HG03457 (cell line): ENCODE measurements at regions not wholly inside any gene's neighbourhood (a gene's known extent, or its start where the extent isn't known, plus 50 kb on each side); places are given as distances from the start of the nearest gene placed in this dataset.
"Not testable (repeated sequence)": the region's sequence is repeated elsewhere in the genome, so short reads cannot be mapped to it uniquely, and the experiment has no call there.

ENCODE experiments used
- ATAC-seq: cut with Tn5 transposase; IDR thresholded peaks from one replicate; pipeline ENCODE4 v1.9.1; 2021; ENCODE audit warnings: moderate number of reproducible peaks; ENCODE audit not compliant: unreplicated experiment

DNA sequence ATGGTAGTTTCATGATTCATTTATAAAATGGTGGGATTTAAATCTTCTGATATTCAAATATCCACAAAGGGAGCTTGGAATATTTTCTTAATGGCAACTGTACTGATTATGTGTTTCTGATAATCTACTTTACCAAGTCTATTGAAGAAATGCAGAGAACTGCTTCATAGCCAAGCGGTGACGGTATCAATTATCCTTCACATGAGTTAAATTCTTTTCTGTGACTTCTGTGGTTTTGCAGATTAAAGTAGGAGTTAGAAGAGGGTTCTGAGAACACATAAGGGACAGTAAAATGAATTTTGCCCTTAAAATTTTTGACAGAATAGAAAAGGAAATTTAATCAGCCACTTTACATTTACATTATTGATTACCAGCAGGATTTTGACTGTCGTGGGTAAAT is 563.2 kb downstream of the GBE1 start:
- no peak for ATAC-seq

GRCh38 chr3:81197386-81197785 is 564.1 kb downstream of the GBE1 start:
- no peak for ATAC-seq

GRCh38 chr3:81195478-81195877 is 566.0 kb downstream of the GBE1 start:
- no peak for ATAC-seq

DNA sequence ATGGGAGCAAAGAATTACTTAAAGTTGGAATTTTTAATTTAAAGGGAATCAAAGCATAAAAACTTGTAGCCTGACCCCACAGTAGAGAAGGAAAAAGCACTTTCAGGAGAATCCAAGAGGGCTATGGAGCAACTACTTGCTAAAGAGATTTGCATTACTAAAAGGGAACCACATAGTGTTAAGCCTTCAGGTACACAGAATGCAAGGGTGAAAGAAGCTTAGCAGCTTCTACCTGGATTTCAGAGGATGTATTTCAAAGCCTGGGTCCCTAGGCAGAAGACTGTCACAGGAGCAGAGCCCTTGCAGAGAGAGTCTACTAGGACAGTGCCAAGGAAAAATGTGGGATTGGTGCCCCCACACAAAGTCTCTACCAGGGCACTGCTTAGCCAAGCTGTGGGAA is 575.0 kb downstream of the GBE1 start:
- ATAC-seq: no peak

DNA sequence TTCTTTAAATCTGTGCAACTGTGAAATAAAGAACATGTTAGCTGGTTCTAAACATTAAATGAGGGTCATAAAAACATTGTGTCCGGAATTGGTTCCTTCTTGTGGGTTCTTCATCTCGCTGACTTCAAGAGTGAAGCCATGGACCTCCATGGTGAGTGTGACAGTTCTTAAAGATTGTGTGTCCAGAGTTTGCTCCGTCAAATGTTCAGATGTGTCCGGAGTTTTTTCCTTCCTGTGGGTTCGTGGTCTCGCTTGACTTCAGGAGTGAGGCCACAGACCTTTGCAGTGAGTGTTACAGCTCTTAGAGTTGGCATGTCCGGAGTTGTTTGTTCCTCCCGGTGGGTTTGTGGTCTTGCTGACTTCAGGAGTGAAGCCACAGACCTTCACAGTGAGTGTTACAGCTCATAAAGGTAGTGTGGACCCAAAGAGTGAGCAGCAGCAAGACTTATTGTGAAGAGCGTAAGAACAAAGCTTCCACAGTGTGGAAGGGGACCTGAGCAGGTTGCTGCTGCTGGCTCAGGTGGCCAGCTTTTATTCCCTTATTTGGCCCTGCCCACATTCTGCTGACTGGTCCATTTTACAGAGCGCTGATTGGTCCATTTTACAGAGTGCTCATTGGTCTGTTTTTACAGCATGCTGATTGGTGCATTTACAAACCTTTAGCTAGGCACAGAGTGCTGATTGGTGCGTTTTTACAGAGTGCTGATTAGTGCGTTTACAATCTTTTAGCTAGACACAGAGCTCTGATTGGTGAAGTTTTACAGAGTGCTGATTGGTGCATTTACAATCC is 579.2 kb downstream of the GBE1 start:
- ATAC-seq: not testable (repeated sequence)

DNA sequence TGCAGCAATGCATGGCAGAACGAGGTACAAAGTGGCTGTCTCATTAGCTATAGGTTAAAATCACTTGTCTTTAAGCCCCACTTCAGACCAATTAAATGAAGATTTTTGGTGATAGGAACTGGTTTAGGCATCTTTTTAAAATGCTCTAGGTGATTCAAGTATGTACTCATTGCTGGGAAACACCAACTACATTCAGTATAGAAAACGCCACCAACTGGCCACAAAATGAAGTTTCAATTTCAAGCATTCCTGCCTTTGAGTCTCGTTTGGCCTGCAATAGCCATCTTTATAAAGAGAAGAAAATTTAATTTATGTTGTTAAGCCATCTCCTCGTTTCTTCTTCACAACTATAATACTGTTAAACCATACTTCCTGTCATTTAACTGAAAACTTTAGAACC is 587.9 kb downstream of the GBE1 start:
- no peak for ATAC-seq

GRCh38 chr3:81170298-81170697 is 591.1 kb downstream of the GBE1 start:
- ATAC-seq: no peak

DNA sequence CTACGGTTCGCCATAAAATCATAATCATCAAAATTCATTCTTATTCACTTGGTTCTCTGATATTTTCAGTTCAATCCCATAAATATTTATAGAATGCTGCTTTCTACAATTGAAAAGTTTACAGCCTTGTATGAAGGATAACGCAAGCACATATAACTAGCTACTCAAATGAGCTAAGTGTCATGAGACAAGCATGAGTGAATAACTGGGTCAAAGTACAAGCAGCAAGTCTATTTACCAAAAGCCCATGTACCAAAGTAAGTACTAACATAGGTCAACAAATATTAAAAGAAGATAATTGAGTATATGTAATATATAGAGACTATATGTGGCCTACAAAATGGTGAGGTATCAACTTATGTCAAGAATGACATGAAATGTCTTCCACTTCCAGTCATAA is 596.6 kb downstream of the GBE1 start:
- ATAC-seq: no peak

DNA sequence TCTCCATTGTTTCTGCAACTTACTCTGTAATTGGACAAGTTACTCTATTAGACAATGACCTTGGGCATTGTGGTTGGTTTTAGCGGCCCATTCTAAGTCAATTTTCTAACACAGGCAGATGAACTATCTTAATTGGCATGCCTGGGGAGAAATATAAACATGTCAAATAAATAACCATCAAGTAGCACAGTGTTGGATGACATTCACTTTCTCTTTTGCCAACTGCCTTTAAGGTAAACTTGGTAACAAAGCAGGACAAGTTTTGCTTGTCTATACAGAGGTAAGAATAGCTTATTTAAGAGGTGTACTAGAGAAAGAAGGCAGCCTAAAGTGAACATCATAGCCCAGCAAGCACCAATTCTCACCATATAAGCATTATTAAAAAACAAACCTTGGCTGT is 599.6 kb downstream of the GBE1 start:
- no peak for ATAC-seq

GRCh38 chr3:81161100-81161499 is 600.3 kb downstream of the GBE1 start:
- no peak for ATAC-seq

- ATAC-seq: no peak
Measured at GRCh38 chr3:81154611-81155143, 606.8 kb downstream of the GBE1 start.

DNA sequence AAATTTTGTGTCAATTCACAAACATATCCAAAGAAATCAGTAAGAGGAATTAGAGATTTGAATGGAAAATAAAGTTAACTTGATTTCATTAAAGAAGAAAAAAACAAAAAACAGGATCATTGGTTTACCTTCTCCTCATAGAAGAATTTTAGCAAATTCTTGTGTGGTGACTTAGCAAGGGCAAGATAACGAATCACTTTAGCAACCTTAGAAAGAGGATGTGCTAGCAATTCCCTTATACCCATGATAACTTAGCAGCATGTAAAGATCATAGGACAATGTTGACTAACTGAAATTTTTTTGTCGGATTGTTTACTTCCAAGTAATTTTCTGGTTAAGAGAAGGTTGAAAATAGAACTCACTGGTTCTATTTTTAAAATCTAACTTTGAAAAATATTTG is 609.3 kb downstream of the GBE1 start:
- no peak for ATAC-seq

GRCh38 chr3:81132995-81133394 is 628.5 kb downstream of the GBE1 start:
- ATAC-seq: no peak

DNA sequence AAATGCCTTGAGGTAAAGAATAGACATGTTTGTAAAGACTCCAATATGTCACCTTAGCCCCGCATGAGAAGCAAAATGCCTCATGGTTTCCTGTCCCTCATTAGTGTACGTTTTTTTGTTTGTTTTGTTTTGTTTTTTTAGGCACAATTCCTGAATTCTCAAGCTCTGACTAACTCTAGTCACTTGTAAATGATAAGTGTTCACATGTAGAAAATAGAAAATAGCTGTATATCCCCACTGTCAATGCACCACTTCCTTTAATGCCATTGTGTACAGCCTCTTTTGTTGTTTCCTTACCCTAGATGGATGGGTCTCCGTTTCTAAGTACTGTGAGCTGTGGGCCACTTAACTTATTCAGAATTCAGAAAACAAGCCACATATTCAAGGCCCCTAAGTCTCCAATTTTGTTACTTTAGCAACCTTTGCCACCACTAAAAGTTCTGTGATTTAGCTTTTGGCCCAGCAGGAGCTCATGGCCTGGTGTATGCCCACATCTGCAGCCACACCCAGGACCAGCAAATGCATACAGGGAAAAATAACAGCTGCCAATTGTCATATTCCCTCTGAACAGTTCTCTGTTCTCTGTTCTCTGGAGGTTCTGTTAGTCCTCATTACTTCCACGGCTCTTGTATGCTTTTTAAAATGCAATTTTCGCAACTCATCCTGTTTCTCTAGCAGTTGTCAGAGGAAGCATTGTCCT is 655.5 kb downstream of the GBE1 start:
- no peak for ATAC-seq

- ATAC-seq: no peak
Measured at GRCh38 chr3:81105206-81105605, 656.2 kb downstream of the GBE1 start.

GRCh38 chr3:81097889-81098288 is 663.6 kb downstream of the GBE1 start:
- ATAC-seq: no peak

DNA sequence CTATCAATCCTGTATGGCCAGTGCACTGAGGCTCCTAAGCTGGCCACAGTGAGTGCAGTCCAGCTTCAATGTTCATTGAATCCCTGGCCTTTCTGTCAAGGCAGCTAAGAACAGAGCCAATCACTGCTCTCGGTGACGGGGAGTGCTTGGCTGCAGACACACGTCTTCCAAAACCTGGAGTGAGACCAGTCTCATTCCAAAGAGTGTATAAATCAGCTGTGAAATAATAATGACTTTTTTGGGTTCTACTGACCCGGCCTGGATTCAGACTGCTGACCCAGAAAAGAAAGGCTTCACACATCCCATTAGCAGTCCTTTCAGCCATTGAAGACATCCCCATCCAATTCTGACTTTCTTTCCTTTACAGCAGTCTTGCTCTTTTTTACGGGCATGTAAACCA is 665.5 kb downstream of the GBE1 start:
- no peak for ATAC-seq

DNA sequence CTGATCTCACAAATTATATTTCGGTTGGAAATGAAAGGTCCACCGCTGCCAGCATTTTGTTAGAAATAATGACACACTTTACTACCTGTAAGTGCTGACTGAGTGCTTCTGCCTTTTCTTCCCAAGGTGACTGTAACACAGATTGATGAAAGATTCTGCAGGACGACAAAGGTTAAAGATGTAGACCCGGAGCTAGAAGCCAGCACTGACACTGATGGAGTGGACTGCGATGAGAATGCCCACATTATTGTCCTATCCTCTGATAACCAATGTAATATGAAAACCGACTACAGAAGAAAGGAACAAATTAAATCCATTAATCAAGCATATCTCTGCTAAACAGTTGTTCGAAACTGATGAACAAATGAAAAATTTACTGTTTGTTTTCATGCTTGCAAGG is 666.5 kb downstream of the GBE1 start:
- ATAC-seq: no peak

- ATAC-seq: no peak
Measured at GRCh38 chr3:81087607-81088006, 673.8 kb downstream of the GBE1 start.

DNA sequence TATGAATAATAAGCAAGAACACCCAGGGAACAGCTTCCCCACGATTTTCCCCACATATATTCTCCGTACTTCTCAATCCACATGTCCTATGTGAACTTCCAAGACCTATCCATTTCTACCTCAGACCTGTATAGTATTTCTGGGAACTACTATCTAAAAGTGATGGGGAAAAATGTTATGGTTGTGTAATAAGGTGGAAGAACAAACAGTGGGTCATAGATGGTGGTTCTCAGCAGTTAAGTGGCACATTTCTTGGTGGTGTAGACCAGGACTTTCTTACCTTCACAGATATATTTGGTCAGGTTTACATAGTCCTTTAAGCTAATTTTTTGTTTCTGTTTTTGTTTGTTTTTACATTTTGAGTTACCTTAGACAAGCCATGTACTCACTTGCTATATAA is 675.1 kb downstream of the GBE1 start:
- no peak for ATAC-seq

DNA sequence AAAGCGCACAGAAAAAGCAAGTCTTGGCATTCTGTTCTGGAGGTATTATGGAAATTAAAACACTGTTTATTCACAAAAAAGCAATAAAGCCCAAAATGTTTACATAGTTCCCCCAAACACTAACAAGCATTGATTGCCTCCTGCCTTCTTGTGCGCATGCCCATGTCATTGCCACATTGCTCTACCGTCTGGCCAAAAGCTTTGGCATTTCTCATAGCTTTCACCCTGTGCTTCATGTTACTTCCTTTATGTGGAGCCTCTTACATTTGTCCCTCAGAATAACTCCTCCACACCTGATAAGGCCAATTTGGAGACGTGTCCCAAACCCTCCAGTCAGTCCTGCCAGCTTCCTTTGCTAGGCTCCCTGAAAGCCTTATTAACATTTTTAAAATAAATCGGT is 680.8 kb downstream of the GBE1 start:
- ATAC-seq: no peak

- no peak for ATAC-seq
Measured at GRCh38 chr3:81072591-81072990, 688.9 kb downstream of the GBE1 start.
